ENCODE measurements at regions not wholly inside any gene's neighbourhood (a gene's known extent, or its start where the extent isn't known, plus 50 kb on each side); places are given as distances from the start of the nearest gene placed in this dataset.
"Not testable (repeated sequence)": the region's sequence is repeated elsewhere in the genome, so short reads cannot be mapped to it uniquely, and the experiment has no call there.

- no peak for DNase-seq
- no peak for FAIRE-seq
- H3K36me3 ChIP-seq (ENCODE audit: control insufficient read depth in 3 of 3, insufficient read depth in 2 of 3, low read depth in 1 of 3, low read length in 3 of 3), result no peaks in the 10 kb centered on the region
- H3K4me3 ChIP-seq (ENCODE audit: low read depth in 1 of 3, low read length in 3 of 3), result no peak overlapping the region
- no peak overlapping the region for H3K27ac ChIP-seq (ENCODE audit: low read depth in 1 of 3, low read length in 2 of 3)
- H3K9me3 ChIP-seq (ENCODE audit: control insufficient read depth in 2 of 2, insufficient read depth in 1 of 2, low read depth in 1 of 2, low read length in 1 of 2), result peaks cover 0 to 6% of the 10 kb centered on the region in 2 donors
- no peaks in the 10 kb centered on the region for H3K27me3 ChIP-seq (ENCODE audit: control insufficient read depth in 3 of 3, insufficient read depth in 3 of 3, low read length in 3 of 3)
- peaks cover 0 to 5% (median 0%) of the 10 kb centered on the region in 3 donors for H3K4me1 ChIP-seq (ENCODE audit: control insufficient read depth in 3 of 3, insufficient read depth in 2 of 3, low read depth in 1 of 3, low read length in 2 of 3)
- WGBS, 3 donors, result 86 to 92% (median 90%) methylated on average over 6 of the region's 6 CpGs
These were observed 132.9 kb upstream of the LRIG1 start for GRCh38 chr3:66633402-66634381.

GRCh38 chr3:66638717-66639116 lies 137.9 kb upstream of the LRIG1 start:
- Histone ChIP-seq H3K9me3 (ENCODE audit: control insufficient read depth in 2 of 2, insufficient read depth in 1 of 2, low read depth in 1 of 2, low read length in 1 of 2) (no peaks in the 10 kb centered on the region), H3K36me3 (ENCODE audit: control insufficient read depth in 3 of 3, insufficient read depth in 2 of 3, low read depth in 1 of 3, low read length in 3 of 3) (no peaks in the 10 kb centered on the region), H3K27ac (ENCODE audit: low read depth in 1 of 3, low read length in 2 of 3) (no peak overlapping the region), H3K4me3 (ENCODE audit: low read depth in 1 of 3, low read length in 3 of 3) (no peak overlapping the region), H3K4me1 (ENCODE audit: control insufficient read depth in 3 of 3, insufficient read depth in 2 of 3, low read depth in 1 of 3, low read length in 2 of 3) (peaks cover 0 to 13% (median 0%) of the 10 kb centered on the region in 3 donors), H3K27me3 (ENCODE audit: control insufficient read depth in 3 of 3, insufficient read depth in 3 of 3, low read length in 3 of 3) (no peaks in the 10 kb centered on the region)
- no peak for DNase-seq
- 62 to 80% (median 67%) methylated on average over 6 of the region's 6 CpGs for WGBS, 3 donors
- no peak for FAIRE-seq

GRCh38 chr3:66639809-66640356 lies 139.1 kb upstream of the LRIG1 start:
- Histone ChIP-seq H3K27me3 (ENCODE audit: control insufficient read depth in 3 of 3, insufficient read depth in 3 of 3, low read length in 3 of 3) (no peaks in the 10 kb centered on the region), H3K4me3 (ENCODE audit: low read depth in 1 of 3, low read length in 3 of 3) (no peak overlapping the region), H3K4me1 (ENCODE audit: control insufficient read depth in 3 of 3, insufficient read depth in 2 of 3, low read depth in 1 of 3, low read length in 2 of 3) (peaks cover 0 to 13% (median 0%) of the 10 kb centered on the region in 3 donors), H3K9me3 (ENCODE audit: control insufficient read depth in 2 of 2, insufficient read depth in 1 of 2, low read depth in 1 of 2, low read length in 1 of 2) (peaks cover 0 to 4% of the 10 kb centered on the region in 2 donors), H3K36me3 (ENCODE audit: control insufficient read depth in 3 of 3, insufficient read depth in 2 of 3, low read depth in 1 of 3, low read length in 3 of 3) (no peaks in the 10 kb centered on the region), H3K27ac (ENCODE audit: low read depth in 1 of 3, low read length in 2 of 3) (no peak overlapping the region)
- DNase-seq, result no peak
- 90 to 97% (median 97%) methylated on average over 3 of the region's 3 CpGs for WGBS, 3 donors
- FAIRE-seq, result no peak

GRCh38 chr3:66642019-66642418 lies 141.2 kb upstream of the LRIG1 start:
- H3K36me3 ChIP-seq (ENCODE audit: control insufficient read depth in 3 of 3, insufficient read depth in 2 of 3, low read depth in 1 of 3, low read length in 3 of 3), result no peaks in the 10 kb centered on the region
- H3K4me1 ChIP-seq (ENCODE audit: control insufficient read depth in 3 of 3, insufficient read depth in 2 of 3, low read depth in 1 of 3, low read length in 2 of 3), result peaks cover 0 to 13% (median 0%) of the 10 kb centered on the region in 3 donors
- H3K27ac ChIP-seq (ENCODE audit: low read depth in 1 of 3, low read length in 2 of 3), result peak overlapping the region in 1 of 3 donors; percentile 89
- 17 to 67% (median 21%) methylated on average over 4 of the region's 4 CpGs for WGBS, 3 donors
- peaks cover 0 to 4% of the 10 kb centered on the region in 2 donors for H3K9me3 ChIP-seq (ENCODE audit: control insufficient read depth in 2 of 2, insufficient read depth in 1 of 2, low read depth in 1 of 2, low read length in 1 of 2)
- H3K27me3 ChIP-seq (ENCODE audit: control insufficient read depth in 3 of 3, insufficient read depth in 3 of 3, low read length in 3 of 3), result no peaks in the 10 kb centered on the region
- FAIRE-seq (peak; percentile 88), DNase-seq (peak; percentile 89 to 92)
- H3K4me3 ChIP-seq (ENCODE audit: low read depth in 1 of 3, low read length in 3 of 3), result no peak overlapping the region

GRCh38 chr3:66642484-66642883 lies 141.7 kb upstream of the LRIG1 start:
- DNase-seq (peak; percentile 80 to 89), FAIRE-seq (no peak)
- H3K4me3 ChIP-seq (ENCODE audit: low read depth in 1 of 3, low read length in 3 of 3), result no peak overlapping the region
- H3K27me3 ChIP-seq (ENCODE audit: control insufficient read depth in 3 of 3, insufficient read depth in 3 of 3, low read length in 3 of 3), result no peaks in the 10 kb centered on the region
- no peaks in the 10 kb centered on the region for H3K36me3 ChIP-seq (ENCODE audit: control insufficient read depth in 3 of 3, insufficient read depth in 2 of 3, low read depth in 1 of 3, low read length in 3 of 3)
- H3K4me1 ChIP-seq (ENCODE audit: control insufficient read depth in 3 of 3, insufficient read depth in 2 of 3, low read depth in 1 of 3, low read length in 2 of 3), result peaks cover 0 to 13% (median 0%) of the 10 kb centered on the region in 3 donors
- H3K27ac ChIP-seq (ENCODE audit: low read depth in 1 of 3, low read length in 2 of 3), result peak overlapping the region; percentile 60 to 89 (median 87)
- WGBS, 3 donors, result 9 to 53% (median 28%) methylated on average over 3 of the region's 3 CpGs
- H3K9me3 ChIP-seq (ENCODE audit: control insufficient read depth in 2 of 2, insufficient read depth in 1 of 2, low read depth in 1 of 2, low read length in 1 of 2), result peaks cover 0 to 4% of the 10 kb centered on the region in 2 donors

GRCh38 chr3:66644549-66644948 lies 143.7 kb upstream of the LRIG1 start:
- FAIRE-seq, result no peak
- no peak overlapping the region for H3K4me3 ChIP-seq (ENCODE audit: low read depth in 1 of 3, low read length in 3 of 3)
- H3K27ac ChIP-seq (ENCODE audit: low read depth in 1 of 3, low read length in 2 of 3), result no peak overlapping the region
- H3K36me3 ChIP-seq (ENCODE audit: control insufficient read depth in 3 of 3, insufficient read depth in 2 of 3, low read depth in 1 of 3, low read length in 3 of 3), result no peaks in the 10 kb centered on the region
- peaks cover 0 to 4% of the 10 kb centered on the region in 2 donors for H3K9me3 ChIP-seq (ENCODE audit: control insufficient read depth in 2 of 2, insufficient read depth in 1 of 2, low read depth in 1 of 2, low read length in 1 of 2)
- no peaks in the 10 kb centered on the region for H3K27me3 ChIP-seq (ENCODE audit: control insufficient read depth in 3 of 3, insufficient read depth in 3 of 3, low read length in 3 of 3)
- DNase-seq, result no peak
- peaks cover 0 to 13% (median 0%) of the 10 kb centered on the region in 3 donors for H3K4me1 ChIP-seq (ENCODE audit: control insufficient read depth in 3 of 3, insufficient read depth in 2 of 3, low read depth in 1 of 3, low read length in 2 of 3)

GRCh38 chr3:66648975-66649374 lies 148.2 kb upstream of the LRIG1 start:
- Histone ChIP-seq H3K36me3 (ENCODE audit: control insufficient read depth in 3 of 3, insufficient read depth in 2 of 3, low read depth in 1 of 3, low read length in 3 of 3) (no peaks in the 10 kb centered on the region), H3K27me3 (ENCODE audit: control insufficient read depth in 3 of 3, insufficient read depth in 3 of 3, low read length in 3 of 3) (no peaks in the 10 kb centered on the region), H3K27ac (ENCODE audit: low read depth in 1 of 3, low read length in 2 of 3) (no peak overlapping the region), H3K4me1 (ENCODE audit: control insufficient read depth in 3 of 3, insufficient read depth in 2 of 3, low read depth in 1 of 3, low read length in 2 of 3) (no peaks in the 10 kb centered on the region), H3K9me3 (ENCODE audit: control insufficient read depth in 2 of 2, insufficient read depth in 1 of 2, low read depth in 1 of 2, low read length in 1 of 2) (peaks cover 0 to 4% of the 10 kb centered on the region in 2 donors), H3K4me3 (ENCODE audit: low read depth in 1 of 3, low read length in 3 of 3) (no peak overlapping the region)
- WGBS, 3 donors, result 83 to 94% (median 84%) methylated on average over 1 of the region's 1 CpG
- FAIRE-seq (no peak), DNase-seq (no peak)

- FAIRE-seq, result not testable (repeated sequence)
- 93 to 96% (median 96%) methylated on average over 22 to 29 of the region's 29 CpGs for WGBS, 3 donors
These were observed 150.7 kb upstream of the LRIG1 start for GRCh38 chr3:66651520-66651919.

More at GRCh38 chr3:66651520-66651919, 150.7 kb upstream of the LRIG1 start:
- not testable (repeated sequence) for H3K4me3 ChIP-seq (ENCODE audit: low read depth in 1 of 3, low read length in 3 of 3); H3K4me1 ChIP-seq (ENCODE audit: control insufficient read depth in 3 of 3, insufficient read depth in 2 of 3, low read depth in 1 of 3, low read length in 2 of 3); DNase-seq; H3K27ac ChIP-seq (ENCODE audit: low read depth in 1 of 3, low read length in 2 of 3); H3K36me3 ChIP-seq (ENCODE audit: control insufficient read depth in 3 of 3, insufficient read depth in 2 of 3, low read depth in 1 of 3, low read length in 3 of 3); H3K9me3 ChIP-seq (ENCODE audit: control insufficient read depth in 2 of 2, insufficient read depth in 1 of 2, low read depth in 1 of 2, low read length in 1 of 2); H3K27me3 ChIP-seq (ENCODE audit: control insufficient read depth in 3 of 3, insufficient read depth in 3 of 3, low read length in 3 of 3)

All from small intestine (tissue), 7 donors.